Stimulated activated naive CD8-positive, alpha-beta T cell treated with anti-CD3 and anti-CD28 coated beads, Interleukin-15, amount 100 ng/mL, for 72 hours (primary cell): ENCODE measurements at regions not wholly inside any gene's neighbourhood (a gene's known extent, or its start where the extent isn't known, plus 50 kb on each side); places are given as distances from the start of the nearest gene placed in this dataset.

ENCODE experiments used
- ATAC-seq: fragments of 150-1000 bp; cut with Tn5 transposase; 2 replicates; pipeline ENCODE4 v1.10.0; 2021; ENCODE audit warnings: mild to moderate bottlenecking, moderate library complexity
- DNase-seq, 2 donors: peaks; one replicate each; pipeline ENCODE4 v3.0.0; 2021 to 2022
- H3K27ac Mint-ChIP-seq, 2 donors: one replicate each; pipeline ENCODE4 v1.8.0; 2022; ENCODE audit warnings: mild to moderate bottlenecking in 2 of 2, mixed read lengths in 2 of 2, moderate library complexity in 2 of 2
- H3K27me3 Mint-ChIP-seq: one replicate; pipeline ENCODE4 v1.8.0; 2022; ENCODE audit warnings: mixed read lengths
- H3K4me1 Mint-ChIP-seq: one replicate; pipeline ENCODE4 v1.8.0; 2022; ENCODE audit warnings: mild to moderate bottlenecking, mixed read lengths
- H3K4me3 Mint-ChIP-seq, 2 donors: one replicate each; pipeline ENCODE4 v1.8.0; 2022; ENCODE audit warnings: mild to moderate bottlenecking in 2 of 2, mixed read lengths in 2 of 2, moderate library complexity in 1 of 2
- H3K9me3 Mint-ChIP-seq, 2 donors: one replicate each; pipeline ENCODE4 v1.8.0; 2022; ENCODE audit warnings: mixed read lengths in 2 of 2

GRCh38 chr12:90621927-90622326, 333.0 kb downstream of the CCER1 start:
- peaks cover 0 to 7% of the 10 kb centered on the region in 2 donors for H3K9me3 Mint-ChIP-seq
- H3K4me3 Mint-ChIP-seq: no peak overlapping the region
- ATAC-seq (no peak), DNase-seq (no peak)
- peak overlapping the region in 1 of 2 donors; percentile 0 for H3K27ac Mint-ChIP-seq
- H3K27me3 Mint-ChIP-seq: no peaks in the 10 kb centered on the region
- H3K4me1 Mint-ChIP-seq: no peaks in the 10 kb centered on the region

GRCh38 chr12:90619943-90620342, 335.0 kb downstream of the CCER1 start:
- H3K27me3 Mint-ChIP-seq: no peaks in the 10 kb centered on the region
- peaks cover 0 to 5% of the 10 kb centered on the region in 2 donors for H3K9me3 Mint-ChIP-seq
- H3K4me1 Mint-ChIP-seq: no peaks in the 10 kb centered on the region
- no peak for DNase-seq
- H3K4me3 Mint-ChIP-seq: no peak overlapping the region
- ATAC-seq: no peak
- no peak overlapping the region for H3K27ac Mint-ChIP-seq

GRCh38 chr12:90618586-90618985, 336.4 kb downstream of the CCER1 start:
- no peaks in the 10 kb centered on the region for H3K4me1 Mint-ChIP-seq
- ATAC-seq (no peak), DNase-seq (no peak)
- no peaks in the 10 kb centered on the region for H3K27me3 Mint-ChIP-seq
- no peak overlapping the region for H3K27ac Mint-ChIP-seq
- H3K9me3 Mint-ChIP-seq: peaks cover 0 to 4% of the 10 kb centered on the region in 2 donors
- H3K4me3 Mint-ChIP-seq: no peak overlapping the region

- H3K9me3 Mint-ChIP-seq: no peaks in the 10 kb centered on the region
- ATAC-seq (no peak), DNase-seq (no peak)
- no peaks in the 10 kb centered on the region for H3K27me3 Mint-ChIP-seq
- no peak overlapping the region for H3K4me3 Mint-ChIP-seq
- no peaks in the 10 kb centered on the region for H3K4me1 Mint-ChIP-seq
- H3K27ac Mint-ChIP-seq: no peak overlapping the region
Observed at GRCh38 chr12:90611891-90612290, 343.1 kb downstream of the CCER1 start.

GRCh38 chr12:90611048-90611447, 343.9 kb downstream of the CCER1 start:
- H3K27ac Mint-ChIP-seq: no peak overlapping the region
- no peaks in the 10 kb centered on the region for H3K4me1 Mint-ChIP-seq
- H3K4me3 Mint-ChIP-seq: no peak overlapping the region
- no peak for ATAC-seq
- H3K27me3 Mint-ChIP-seq: no peaks in the 10 kb centered on the region
- H3K9me3 Mint-ChIP-seq: no peaks in the 10 kb centered on the region
- no peak for DNase-seq

DNA sequence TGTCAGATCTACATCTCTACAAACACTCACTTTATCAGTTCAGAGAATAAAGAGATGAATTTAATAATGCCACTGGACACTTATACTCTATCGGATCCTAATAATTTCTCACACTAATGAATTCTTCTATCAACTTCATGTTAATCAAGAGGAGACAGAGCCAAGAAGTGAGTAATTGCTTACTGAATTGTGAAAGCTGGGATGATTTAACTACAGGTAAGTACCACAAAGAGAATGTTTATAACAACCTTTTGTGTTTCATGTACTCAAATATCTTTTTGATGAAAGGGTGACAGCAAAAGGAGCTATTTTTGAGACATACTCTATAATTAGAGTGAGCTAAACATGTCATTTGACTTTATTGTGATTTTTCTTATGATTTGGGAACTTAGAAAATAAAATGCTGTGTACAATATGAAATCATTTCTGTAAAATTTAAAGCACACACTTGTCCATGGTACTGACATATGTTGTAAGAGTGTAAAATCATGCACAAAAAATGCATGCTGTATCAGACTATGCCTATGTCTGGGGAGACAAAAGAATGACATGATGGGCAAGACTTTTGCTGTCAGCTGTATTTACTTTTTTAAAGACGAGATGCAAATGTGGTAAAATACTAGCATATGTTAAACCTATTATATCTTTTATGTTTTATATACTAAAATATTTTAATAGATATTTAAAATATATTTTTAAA, 361.2 kb downstream of the CCER1 start:
- no peaks in the 10 kb centered on the region for H3K27me3 Mint-ChIP-seq
- no peaks in the 10 kb centered on the region for H3K9me3 Mint-ChIP-seq
- no peak for DNase-seq
- H3K4me3 Mint-ChIP-seq: no peak overlapping the region
- no peaks in the 10 kb centered on the region for H3K4me1 Mint-ChIP-seq
- ATAC-seq: no peak
- H3K27ac Mint-ChIP-seq: no peak overlapping the region

DNA sequence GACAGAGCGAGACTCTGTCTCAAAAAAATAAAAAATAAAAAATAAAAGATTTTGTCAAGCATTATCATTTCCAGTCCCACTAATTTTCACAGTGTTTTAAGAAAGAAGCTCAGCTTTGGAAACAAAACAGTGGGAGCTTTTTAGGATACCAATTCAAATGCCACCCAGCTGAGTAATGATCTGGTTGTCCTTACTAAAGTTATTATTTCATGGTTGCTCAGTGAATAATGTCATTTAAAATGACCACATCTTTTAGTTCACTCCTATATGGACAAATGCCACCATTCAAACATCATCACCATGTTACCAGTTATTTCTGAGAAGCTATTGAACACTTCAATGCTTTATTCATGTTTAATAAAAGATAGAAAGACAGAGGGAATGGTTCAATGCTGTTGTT, 365.0 kb downstream of the CCER1 start:
- no peaks in the 10 kb centered on the region for H3K4me1 Mint-ChIP-seq
- H3K27me3 Mint-ChIP-seq: no peaks in the 10 kb centered on the region
- no peak overlapping the region for H3K27ac Mint-ChIP-seq
- ATAC-seq (no peak), DNase-seq (no peak)
- peaks cover 0 to 8% of the 10 kb centered on the region in 2 donors for H3K9me3 Mint-ChIP-seq
- H3K4me3 Mint-ChIP-seq: no peak overlapping the region

GRCh38 chr12:90585640-90586304, 369.2 kb downstream of the CCER1 start:
- H3K27me3 Mint-ChIP-seq: no peaks in the 10 kb centered on the region
- peaks cover 0 to 8% of the 10 kb centered on the region in 2 donors for H3K9me3 Mint-ChIP-seq
- ATAC-seq (no peak), DNase-seq (no peak)
- no peaks in the 10 kb centered on the region for H3K4me1 Mint-ChIP-seq
- H3K4me3 Mint-ChIP-seq: no peak overlapping the region
- H3K27ac Mint-ChIP-seq: no peak overlapping the region

DNA sequence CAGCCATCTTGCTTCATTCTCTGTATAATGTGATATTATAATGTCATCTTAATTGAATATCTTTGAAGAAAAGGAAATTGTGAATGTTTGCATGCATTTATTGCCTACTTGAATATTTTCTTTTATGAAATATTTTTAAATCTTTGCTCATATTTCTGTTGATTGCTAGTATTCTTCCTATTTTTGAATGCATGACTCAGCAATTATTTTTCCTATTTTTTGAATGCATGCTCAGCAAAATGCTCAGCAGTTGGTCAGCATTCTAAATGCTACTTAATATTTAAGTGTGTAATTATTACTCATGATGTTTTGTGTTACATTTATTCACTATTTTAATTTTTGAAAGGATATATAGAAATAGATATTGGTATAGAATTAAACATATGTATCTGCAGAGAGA, 378.3 kb downstream of the CCER1 start:
- ATAC-seq (no peak), DNase-seq (no peak)
- no peaks in the 10 kb centered on the region for H3K27me3 Mint-ChIP-seq

GRCh38 chr12:90575995-90576394, 379.0 kb downstream of the CCER1 start:
- ATAC-seq: no peak
- DNase-seq: no peak
- no peaks in the 10 kb centered on the region for H3K9me3 Mint-ChIP-seq
- H3K27ac Mint-ChIP-seq: no peak overlapping the region
- no peak overlapping the region for H3K4me3 Mint-ChIP-seq
- no peaks in the 10 kb centered on the region for H3K4me1 Mint-ChIP-seq
- H3K27me3 Mint-ChIP-seq: no peaks in the 10 kb centered on the region

More for the DNA sequence above, 378.3 kb downstream of the CCER1 start:
- Mint-ChIP-seq H3K27ac (no peak overlapping the region), H3K9me3 (no peaks in the 10 kb centered on the region), H3K4me1 (no peaks in the 10 kb centered on the region), H3K4me3 (no peak overlapping the region)

- H3K27me3 Mint-ChIP-seq: no peaks in the 10 kb centered on the region
- H3K27ac Mint-ChIP-seq: no peak overlapping the region
- H3K4me3 Mint-ChIP-seq: no peak overlapping the region
- no peak for ATAC-seq
- no peaks in the 10 kb centered on the region for H3K4me1 Mint-ChIP-seq
- DNase-seq: no peak
- H3K9me3 Mint-ChIP-seq: no peaks in the 10 kb centered on the region
Observed at GRCh38 chr12:90574676-90575075, 380.3 kb downstream of the CCER1 start.

DNA sequence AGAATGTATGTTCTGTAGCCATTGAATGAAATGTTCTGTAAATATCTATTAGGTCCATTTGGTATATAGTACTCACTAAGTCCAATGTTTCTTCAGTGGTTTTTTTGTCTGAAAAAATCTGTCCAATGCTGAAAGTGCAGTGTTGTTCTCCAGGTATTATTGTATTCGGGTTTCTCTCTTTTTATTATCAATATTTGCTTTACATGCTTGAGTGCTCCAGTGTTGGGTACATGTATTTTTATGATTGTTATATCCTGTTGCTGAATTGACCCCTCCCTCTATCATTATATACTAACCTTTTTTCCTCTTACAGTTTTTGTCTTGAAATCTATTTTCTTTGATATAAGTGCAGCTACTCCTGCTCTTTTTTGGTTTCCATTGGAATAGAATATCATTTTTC, 382.2 kb downstream of the CCER1 start:
- DNase-seq (no peak), ATAC-seq (no peak)
- H3K9me3 Mint-ChIP-seq: no peaks in the 10 kb centered on the region
- H3K4me1 Mint-ChIP-seq: no peaks in the 10 kb centered on the region
- H3K27me3 Mint-ChIP-seq: no peaks in the 10 kb centered on the region
- no peak overlapping the region for H3K4me3 Mint-ChIP-seq
- H3K27ac Mint-ChIP-seq: no peak overlapping the region

GRCh38 chr12:90569685-90570084, 385.3 kb downstream of the CCER1 start:
- no peak for ATAC-seq
- H3K27me3 Mint-ChIP-seq: no peaks in the 10 kb centered on the region
- peaks cover 0 to 26% of the 10 kb centered on the region in 2 donors for H3K9me3 Mint-ChIP-seq

GRCh38 chr12:90562671-90563070, 392.3 kb downstream of the CCER1 start:
- H3K9me3 Mint-ChIP-seq: peaks cover 0 to 26% of the 10 kb centered on the region in 2 donors

More at GRCh38 chr12:90569685-90570084, 385.3 kb downstream of the CCER1 start:
- Mint-ChIP-seq H3K27ac (no peak overlapping the region), H3K4me1 (no peaks in the 10 kb centered on the region), H3K4me3 (no peak overlapping the region)
- no peak for DNase-seq

GRCh38 chr12:90548595-90548994, 406.4 kb downstream of the CCER1 start:
- no peak for DNase-seq
- no peak overlapping the region for H3K4me3 Mint-ChIP-seq
- H3K27ac Mint-ChIP-seq: no peak overlapping the region
- no peaks in the 10 kb centered on the region for H3K27me3 Mint-ChIP-seq
- H3K4me1 Mint-ChIP-seq: no peaks in the 10 kb centered on the region
- no peaks in the 10 kb centered on the region for H3K9me3 Mint-ChIP-seq
- no peak for ATAC-seq

More at GRCh38 chr12:90562671-90563070, 392.3 kb downstream of the CCER1 start:
- Mint-ChIP-seq H3K27me3 (no peaks in the 10 kb centered on the region), H3K4me1 (no peaks in the 10 kb centered on the region), H3K27ac (no peak overlapping the region), H3K4me3 (no peak overlapping the region)
- ATAC-seq (no peak), DNase-seq (no peak)

- no peaks in the 10 kb centered on the region for H3K4me1 Mint-ChIP-seq
- H3K27me3 Mint-ChIP-seq: no peaks in the 10 kb centered on the region
- DNase-seq (no peak), ATAC-seq (no peak)
- H3K9me3 Mint-ChIP-seq: no peaks in the 10 kb centered on the region
- no peak overlapping the region for H3K4me3 Mint-ChIP-seq
- H3K27ac Mint-ChIP-seq: no peak overlapping the region
Observed at GRCh38 chr12:90546511-90546910, 408.5 kb downstream of the CCER1 start.
